Activated CD8-positive, alpha-beta T cell treated with anti-CD3 and anti-CD28 coated beads, Interleukin-2, amount 10 ng/mL, durations not matched to agents 7 days and 5 days (primary cell): ENCODE measurements at regions not wholly inside any gene's neighbourhood (a gene's known extent, or its start where the extent isn't known, plus 50 kb on each side); places are given as distances from the start of the nearest gene placed in this dataset.

ENCODE experiments used
- ATAC-seq: fragments of 150-1000 bp; cut with Tn5 transposase; one replicate; pipeline ENCODE4 v1.10.0; 2021; ENCODE audit warnings: moderate library complexity
- CTCF ChIA-PET: fragments of 350-600 bp; sonication (Branson Sonifier 250); formaldehyde crosslinking; loops from one replicate; lab custom pipeline; 2021; ENCODE audit warnings: antibody characterized with exemption; lab: Charles Lee
- POLR2A ChIA-PET: fragments of 350-600 bp; sonication (Branson Sonifier 250); formaldehyde crosslinking; loops from one replicate; lab custom pipeline; 2021; ENCODE audit warnings: antibody characterized with exemption; lab: Charles Lee
- DNase-seq: peaks from one replicate; pipeline ENCODE4 v3.0.0-alpha.2; 2020
- H3K27ac Mint-ChIP-seq: one replicate; pipeline ENCODE4 v1.8.0; 2021; ENCODE audit warnings: mild to moderate bottlenecking, mixed read lengths
- H3K27me3 Mint-ChIP-seq: one replicate; pipeline ENCODE4 v1.8.0; 2021; ENCODE audit warnings: low read depth, mixed read lengths
- H3K36me3 Mint-ChIP-seq: one replicate; pipeline ENCODE4 v1.8.0; 2021; ENCODE audit warnings: low read depth, mixed read lengths
- H3K4me1 Mint-ChIP-seq: one replicate; pipeline ENCODE4 v1.8.0; 2021; ENCODE audit warnings: low read depth, mixed read lengths
- H3K4me3 Mint-ChIP-seq: one replicate; pipeline ENCODE4 v1.8.0; 2021; ENCODE audit warnings: mild to moderate bottlenecking, mixed read lengths
- H3K9me3 Mint-ChIP-seq: one replicate; pipeline ENCODE4 v1.8.0; 2022; ENCODE audit warnings: mixed read lengths; ENCODE audit not compliant: insufficient read depth

GRCh38 chr13:30846866-30847265 is 59.2 kb upstream of the MEDAG start:
- DNase-seq (no peak), ATAC-seq (no peak)
- ChIA-PET POLR2A (no interaction called here), CTCF (interaction anchor here (1.1 to 1.3 kb wide), 2 partner anchors 19 to 198 kb away, joined by 4 to 8 read pairs; no protein-coding TSS in a partner anchor)
- no peaks in the 10 kb centered on the region for H3K36me3 Mint-ChIP-seq
- H3K27ac Mint-ChIP-seq, result no peak overlapping the region
- no peak overlapping the region for H3K4me3 Mint-ChIP-seq
- peaks cover 7% of the 10 kb centered on the region for H3K27me3 Mint-ChIP-seq
- H3K4me1 Mint-ChIP-seq, result no peaks in the 10 kb centered on the region
- H3K9me3 Mint-ChIP-seq, result no peaks in the 10 kb centered on the region

GRCh38 chr13:30847650-30848307 is 58.3 kb upstream of the MEDAG start:
- peaks cover 10% of the 10 kb centered on the region for H3K27me3 Mint-ChIP-seq
- H3K27ac Mint-ChIP-seq, result no peak overlapping the region
- H3K4me3 Mint-ChIP-seq, result no peak overlapping the region
- H3K36me3 Mint-ChIP-seq, result no peaks in the 10 kb centered on the region
- ATAC-seq, result no peak
- H3K9me3 Mint-ChIP-seq, result no peaks in the 10 kb centered on the region
- DNase-seq, result no peak
- H3K4me1 Mint-ChIP-seq, result no peaks in the 10 kb centered on the region
- ChIA-PET CTCF (interaction anchor here (1.1 to 1.3 kb wide), 2 partner anchors 18 to 197 kb away, joined by 4 to 8 read pairs; no protein-coding TSS in a partner anchor), POLR2A (no interaction called here)

DNA sequence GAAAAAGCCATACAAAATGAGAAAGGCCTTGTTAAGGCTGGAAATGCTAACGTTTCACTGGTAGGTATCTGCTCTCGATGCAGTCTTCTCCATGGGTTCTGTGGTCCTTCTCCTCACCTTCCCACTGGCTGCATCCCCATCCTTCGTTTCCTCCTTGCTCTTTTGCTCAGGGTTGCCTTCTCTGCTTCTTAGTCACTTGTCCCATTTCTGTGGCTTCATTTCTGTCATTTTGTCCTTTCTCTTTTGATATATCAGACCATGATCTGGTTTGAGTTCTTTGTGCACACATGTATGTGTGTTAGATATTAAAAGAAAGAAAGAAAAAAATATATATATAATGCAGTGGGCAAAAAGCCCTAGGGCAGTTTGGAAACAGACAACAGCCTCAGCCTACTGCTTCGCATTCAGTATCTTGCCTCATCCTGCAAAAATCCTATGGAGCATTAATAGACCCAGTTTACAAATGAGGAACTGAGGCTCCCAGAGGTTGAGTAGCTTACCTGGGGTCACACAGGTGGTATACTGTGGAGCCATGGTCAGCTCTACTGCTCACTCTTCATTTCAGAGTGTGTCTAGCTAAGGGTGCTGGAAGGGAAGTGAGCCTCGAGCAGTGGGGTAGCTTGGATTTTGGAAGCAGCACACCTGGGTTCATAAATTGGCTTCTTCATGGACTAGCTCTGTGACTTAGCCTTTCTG is 57.6 kb upstream of the MEDAG start:
- CTCF ChIA-PET, result interaction anchor here (1.1 kb wide), 1 partner anchor 17 kb away, joined by 3 read pairs; no protein-coding TSS in a partner anchor
- ATAC-seq (no peak), DNase-seq (no peak)
- POLR2A ChIA-PET, result interaction anchor here (0.6 kb wide), 1 partner anchor 15 kb away, joined by 3 read pairs; no protein-coding TSS in a partner anchor
- Mint-ChIP-seq H3K36me3 (no peaks in the 10 kb centered on the region), H3K27me3 (peaks cover 10% of the 10 kb centered on the region), H3K27ac (no peak overlapping the region), H3K4me3 (no peak overlapping the region), H3K9me3 (no peaks in the 10 kb centered on the region), H3K4me1 (no peaks in the 10 kb centered on the region)

DNA sequence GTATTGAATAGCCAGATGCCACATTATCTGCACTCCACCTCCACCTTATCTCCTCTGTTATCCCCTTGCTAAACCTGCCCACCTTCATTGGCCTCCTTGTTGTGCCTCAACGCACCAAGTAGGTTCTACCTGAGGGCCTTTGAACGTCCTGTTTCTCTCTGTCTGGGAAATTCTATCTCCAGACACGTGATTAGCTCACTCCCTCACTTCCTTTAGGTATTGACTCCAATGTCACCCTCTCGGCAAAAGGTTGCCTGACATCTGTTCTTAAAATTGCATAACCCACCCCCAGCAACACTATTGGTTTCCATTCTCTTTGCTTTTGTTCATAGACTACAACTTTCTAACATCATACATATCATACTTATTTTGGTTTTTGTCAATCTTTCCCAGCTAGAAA is 56.5 kb upstream of the MEDAG start:
- ChIA-PET CTCF (interaction anchor here (1.1 kb wide), 1 partner anchor 18 kb away, joined by 3 read pairs; no protein-coding TSS in a partner anchor), POLR2A (no interaction called here)
- Mint-ChIP-seq H3K27ac (no peak overlapping the region), H3K4me1 (no peaks in the 10 kb centered on the region), H3K27me3 (peaks cover 10% of the 10 kb centered on the region), H3K36me3 (no peaks in the 10 kb centered on the region), H3K4me3 (no peak overlapping the region), H3K9me3 (no peaks in the 10 kb centered on the region)
- no peak for DNase-seq
- ATAC-seq, result no peak

GRCh38 chr13:30850204-30850866 is 55.7 kb upstream of the MEDAG start:
- Mint-ChIP-seq H3K36me3 (no peaks in the 10 kb centered on the region), H3K4me3 (no peak overlapping the region), H3K9me3 (no peaks in the 10 kb centered on the region), H3K27ac (no peak overlapping the region), H3K4me1 (no peaks in the 10 kb centered on the region), H3K27me3 (peaks cover 10% of the 10 kb centered on the region)
- ATAC-seq (no peak), DNase-seq (no peak)
- CTCF ChIA-PET, result no interaction called here
- POLR2A ChIA-PET, result no interaction called here

- POLR2A ChIA-PET, result no interaction called here
- no peak overlapping the region for H3K4me3 Mint-ChIP-seq
- no peak for ATAC-seq
Observed at GRCh38 chr13:30850867-30851211, 55.2 kb upstream of the MEDAG start.

DNA sequence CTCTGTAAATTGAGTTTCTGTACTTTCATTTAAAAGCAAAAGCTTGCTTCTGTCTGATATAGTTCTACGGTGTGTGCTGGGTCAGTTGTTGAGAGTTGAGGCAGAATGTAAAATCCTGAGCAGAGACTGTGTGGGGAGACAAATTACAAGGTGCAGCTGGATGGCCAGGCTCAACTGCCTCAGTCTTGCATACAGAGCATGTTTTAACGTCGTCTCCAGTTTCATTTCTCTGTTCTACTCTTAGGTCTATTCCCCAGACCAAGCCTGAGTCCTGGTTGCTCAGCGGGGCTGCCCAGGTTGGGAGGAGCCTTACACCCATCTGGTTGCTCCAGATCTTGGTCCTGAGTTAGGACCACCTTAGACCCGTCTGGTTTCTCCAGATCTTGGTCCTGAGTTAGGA is 54.4 kb upstream of the MEDAG start:
- ChIA-PET CTCF (no interaction called here), POLR2A (no interaction called here)
- DNase-seq (no peak), ATAC-seq (no peak)
- Mint-ChIP-seq H3K4me3 (no peak overlapping the region), H3K4me1 (no peaks in the 10 kb centered on the region), H3K36me3 (no peaks in the 10 kb centered on the region), H3K27ac (no peak overlapping the region), H3K27me3 (peaks cover 10% of the 10 kb centered on the region), H3K9me3 (no peaks in the 10 kb centered on the region)

More at GRCh38 chr13:30850867-30851211, 55.2 kb upstream of the MEDAG start:
- Mint-ChIP-seq H3K4me1 (no peaks in the 10 kb centered on the region), H3K27me3 (peaks cover 10% of the 10 kb centered on the region), H3K27ac (no peak overlapping the region), H3K36me3 (no peaks in the 10 kb centered on the region), H3K9me3 (no peaks in the 10 kb centered on the region)
- CTCF ChIA-PET, result no interaction called here
- DNase-seq, result no peak

GRCh38 chr13:30855569-30855968 is 50.5 kb upstream of the MEDAG start:
- POLR2A ChIA-PET, result interaction anchor here (0.8 kb wide), 1 partner anchor 55 kb away, joined by 3 read pairs; no protein-coding TSS in a partner anchor
- no peak overlapping the region for H3K27ac Mint-ChIP-seq
- H3K27me3 Mint-ChIP-seq, result peaks cover 9% of the 10 kb centered on the region
- H3K36me3 Mint-ChIP-seq, result no peaks in the 10 kb centered on the region
- no peak for ATAC-seq
- no peak overlapping the region for H3K4me3 Mint-ChIP-seq
- no peaks in the 10 kb centered on the region for H3K4me1 Mint-ChIP-seq
- no peaks in the 10 kb centered on the region for H3K9me3 Mint-ChIP-seq
- CTCF ChIA-PET, result interaction anchor here (0.6 to 5.8 kb wide), 4 partner anchors 12 to 189 kb away, joined by 3 to 40 read pairs (median 3); no protein-coding TSS in a partner anchor
- no peak for DNase-seq

- H3K27me3 Mint-ChIP-seq, result peaks cover 8% of the 10 kb centered on the region
- DNase-seq (no peak), ATAC-seq (no peak)
- POLR2A ChIA-PET, result interaction anchor here (0.8 kb wide), 1 partner anchor 55 kb away, joined by 3 read pairs; no protein-coding TSS in a partner anchor
- no peak overlapping the region for H3K27ac Mint-ChIP-seq
- no peaks in the 10 kb centered on the region for H3K36me3 Mint-ChIP-seq
- no peaks in the 10 kb centered on the region for H3K9me3 Mint-ChIP-seq
- H3K4me1 Mint-ChIP-seq, result no peaks in the 10 kb centered on the region
- no peak overlapping the region for H3K4me3 Mint-ChIP-seq
- CTCF ChIA-PET, result interaction anchor here (0.8 to 5.8 kb wide), 3 partner anchors 11 to 188 kb away, joined by 3 to 40 read pairs (median 3); no protein-coding TSS in a partner anchor
Observed at GRCh38 chr13:30856005-30856790, 49.9 kb upstream of the MEDAG start.
